ENCODE measurements at regions not wholly inside any gene's neighbourhood (a gene's known extent, or its start where the extent isn't known, plus 50 kb on each side); places are given as distances from the start of the nearest gene placed in this dataset.

- no peak for TF ChIP-seq CTCF (conservative IDR thresholded peaks at IDR 0.05; ENCODE audit: low read depth, low read length)
- TF ChIP-seq EZH2 (IDR thresholded peaks at IDR 0.05; ENCODE audit: borderline replicate concordance, low read depth, low read length, poor library complexity, severe bottlenecking) = no peak
- no peaks in the 10 kb centered on the region for H3K27me3 ChIP-seq (replicated peaks; ENCODE audit: insufficient read depth, low read depth, low read length, poor library complexity)
- ChIA-PET CTCF (no interaction called here), POLR2A (ENCODE audit: low non-redundant PET) (no interaction called here)
- intact Hi-C loops (cut with micrococcal nuclease; ENCODE audit: unreplicated experiment) = no loop called here
- H3K4me3 ChIP-seq (ENCODE audit: low read depth, low read length, poor library complexity, severe bottlenecking) = no peak overlapping the region
- H3K9me3 ChIP-seq (ENCODE audit: low read depth, low read length, poor library complexity, severe bottlenecking) = no peaks in the 10 kb centered on the region
- H3K27ac ChIP-seq (ENCODE audit: low read depth, low read length, poor library complexity, severe bottlenecking) = no peak overlapping the region
- no peak for DNase-seq (ENCODE audit: low spot score)
- no TSS peak for BruUV-seq (replicated peaks)
- H3K4me1 ChIP-seq (ENCODE audit: insufficient read depth, low read length, poor library complexity, severe bottlenecking) = peaks cover 4% of the 10 kb centered on the region
- no peaks in the 10 kb centered on the region for H3K36me3 ChIP-seq (ENCODE audit: insufficient read depth, low read length, poor library complexity, severe bottlenecking)
Observed at GRCh38 chr7:35550831-35551230, 144.1 kb downstream of the HERPUD2 start.

GRCh38 chr7:35549781-35550180 lies 145.2 kb downstream of the HERPUD2 start:
- Histone ChIP-seq H3K4me3 (ENCODE audit: low read depth, low read length, poor library complexity, severe bottlenecking) (no peak overlapping the region), H3K27me3 (replicated peaks; ENCODE audit: insufficient read depth, low read depth, low read length, poor library complexity) (no peaks in the 10 kb centered on the region), H3K9me3 (ENCODE audit: low read depth, low read length, poor library complexity, severe bottlenecking) (no peaks in the 10 kb centered on the region), H3K36me3 (ENCODE audit: insufficient read depth, low read length, poor library complexity, severe bottlenecking) (no peaks in the 10 kb centered on the region), H3K27ac (ENCODE audit: low read depth, low read length, poor library complexity, severe bottlenecking) (no peak overlapping the region), H3K4me1 (ENCODE audit: insufficient read depth, low read length, poor library complexity, severe bottlenecking) (peaks cover 4% of the 10 kb centered on the region)
- TF ChIP-seq EZH2 (IDR thresholded peaks at IDR 0.05; ENCODE audit: borderline replicate concordance, low read depth, low read length, poor library complexity, severe bottlenecking) (no peak), CTCF (conservative IDR thresholded peaks at IDR 0.05; ENCODE audit: low read depth, low read length) (no peak)
- no peak for DNase-seq (ENCODE audit: low spot score)
- POLR2A ChIA-PET (ENCODE audit: low non-redundant PET) = no interaction called here
- intact Hi-C loops (cut with micrococcal nuclease; ENCODE audit: unreplicated experiment) = loop anchor here (5.0 kb wide), 1 partner anchor 358 kb away; no protein-coding TSS in a partner anchor
- CTCF ChIA-PET = no interaction called here
- no TSS peak for BruUV-seq (replicated peaks)

- no peaks in the 10 kb centered on the region for H3K4me1 ChIP-seq (ENCODE audit: insufficient read depth, low read length, poor library complexity, severe bottlenecking)
- CTCF ChIA-PET = no interaction called here
- H3K9me3 ChIP-seq (ENCODE audit: low read depth, low read length, poor library complexity, severe bottlenecking) = no peaks in the 10 kb centered on the region
- no peak for DNase-seq (ENCODE audit: low spot score)
- TF ChIP-seq EZH2 (IDR thresholded peaks at IDR 0.05; ENCODE audit: borderline replicate concordance, low read depth, low read length, poor library complexity, severe bottlenecking) (no peak), CTCF (conservative IDR thresholded peaks at IDR 0.05; ENCODE audit: low read depth, low read length) (no peak)
- POLR2A ChIA-PET (ENCODE audit: low non-redundant PET) = no interaction called here
- intact Hi-C loops (cut with micrococcal nuclease; ENCODE audit: unreplicated experiment) = loop anchor here (5.0 kb wide), 1 partner anchor 359 kb away; no protein-coding TSS in a partner anchor
- H3K27ac ChIP-seq (ENCODE audit: low read depth, low read length, poor library complexity, severe bottlenecking) = no peak overlapping the region
- no peaks in the 10 kb centered on the region for H3K27me3 ChIP-seq (replicated peaks; ENCODE audit: insufficient read depth, low read depth, low read length, poor library complexity)
- BruUV-seq (replicated peaks) = no TSS peak
- no peaks in the 10 kb centered on the region for H3K36me3 ChIP-seq (ENCODE audit: insufficient read depth, low read length, poor library complexity, severe bottlenecking)
- H3K4me3 ChIP-seq (ENCODE audit: low read depth, low read length, poor library complexity, severe bottlenecking) = no peak overlapping the region
Observed at GRCh38 chr7:35548291-35548690, 146.6 kb downstream of the HERPUD2 start.
